Lower leg skin (tissue), 4 donors: ENCODE measurements at regions not wholly inside any gene's neighbourhood (a gene's known extent, or its start where the extent isn't known, plus 50 kb on each side); places are given as distances from the start of the nearest gene placed in this dataset.

Source experiments
- DNase-seq, 2 donors: peaks; one replicate each; pipeline ENCODE4 v3.0.0-alpha.2; 2019; ENCODE audit warnings: low spot score in 2 of 2
- H3K4me3 ChIP-seq: fragments of 200-600 bp; sonication (generic); 2 replicates; pipeline ENCODE4 v1.5.1; 2017; ENCODE audit warnings: mild to moderate bottlenecking, low read depth; ENCODE audit not compliant: poor library complexity, severe bottlenecking
- POLR2A ChIP-seq, 2 donors: fragments of 450-650 bp; IDR thresholded peaks; one replicate each; pipeline ENCODE4 v1.6.1; 2016 to 2017; ENCODE audit warnings: antibody characterized with exemption in 2 of 2, mild to moderate bottlenecking in 1 of 2, moderate library complexity in 1 of 2
- WGBS, 2 donors: methylation state at CpG; one replicate each; pipeline ENCODE4 v1.1.5; 2018; 5-methylcytosine and 5-hydroxymethylcytosine counted together
- intact Hi-C: fragments of 100-400 bp; cut with DNase I; formaldehyde crosslinking; loops from one replicate; pipeline ENCODE4 v1.15.0; 2023; ENCODE audit warnings: low total_unique reads
- TF ChIP-seq, protein P1 (sequence below), 3 donors: fragments of 450-650 bp; IDR thresholded peaks; one replicate each; pipeline ENCODE4 v1.5.1; 2016; ENCODE audit warnings: antibody characterized with exemption in 3 of 3, mild to moderate bottlenecking in 3 of 3, moderate library complexity in 2 of 3

GRCh38 chr22:27477171-27477570 is 324.4 kb downstream of the MN1 start:
- WGBS, 2 donors, result 94 to 96% methylated on average over 7 of the region's 7 CpGs
- DNase-seq, result no peak
- no peak for TF ChIP-seq POLR2A (IDR thresholded peaks at IDR 0.05)
- TF ChIP-seq, protein P1, sequence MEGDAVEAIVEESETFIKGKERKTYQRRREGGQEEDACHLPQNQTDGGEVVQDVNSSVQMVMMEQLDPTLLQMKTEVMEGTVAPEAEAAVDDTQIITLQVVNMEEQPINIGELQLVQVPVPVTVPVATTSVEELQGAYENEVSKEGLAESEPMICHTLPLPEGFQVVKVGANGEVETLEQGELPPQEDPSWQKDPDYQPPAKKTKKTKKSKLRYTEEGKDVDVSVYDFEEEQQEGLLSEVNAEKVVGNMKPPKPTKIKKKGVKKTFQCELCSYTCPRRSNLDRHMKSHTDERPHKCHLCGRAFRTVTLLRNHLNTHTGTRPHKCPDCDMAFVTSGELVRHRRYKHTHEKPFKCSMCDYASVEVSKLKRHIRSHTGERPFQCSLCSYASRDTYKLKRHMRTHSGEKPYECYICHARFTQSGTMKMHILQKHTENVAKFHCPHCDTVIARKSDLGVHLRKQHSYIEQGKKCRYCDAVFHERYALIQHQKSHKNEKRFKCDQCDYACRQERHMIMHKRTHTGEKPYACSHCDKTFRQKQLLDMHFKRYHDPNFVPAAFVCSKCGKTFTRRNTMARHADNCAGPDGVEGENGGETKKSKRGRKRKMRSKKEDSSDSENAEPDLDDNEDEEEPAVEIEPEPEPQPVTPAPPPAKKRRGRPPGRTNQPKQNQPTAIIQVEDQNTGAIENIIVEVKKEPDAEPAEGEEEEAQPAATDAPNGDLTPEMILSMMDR (IDR thresholded peaks at IDR 0.05), result no peak
- no peak overlapping the region for H3K4me3 ChIP-seq
- intact Hi-C loops, result no loop called here

GRCh38 chr22:27480487-27480886 is 321.1 kb downstream of the MN1 start:
- H3K4me3 ChIP-seq, result no peak overlapping the region
- intact Hi-C loops, result no loop called here
- TF ChIP-seq POLR2A (IDR thresholded peaks at IDR 0.05), result no peak
- TF ChIP-seq, protein P1 (IDR thresholded peaks at IDR 0.05), result no peak
- WGBS, 2 donors, result 83% methylated on average over 7 to 9 of the region's 9 CpGs
- no peak for DNase-seq

DNA sequence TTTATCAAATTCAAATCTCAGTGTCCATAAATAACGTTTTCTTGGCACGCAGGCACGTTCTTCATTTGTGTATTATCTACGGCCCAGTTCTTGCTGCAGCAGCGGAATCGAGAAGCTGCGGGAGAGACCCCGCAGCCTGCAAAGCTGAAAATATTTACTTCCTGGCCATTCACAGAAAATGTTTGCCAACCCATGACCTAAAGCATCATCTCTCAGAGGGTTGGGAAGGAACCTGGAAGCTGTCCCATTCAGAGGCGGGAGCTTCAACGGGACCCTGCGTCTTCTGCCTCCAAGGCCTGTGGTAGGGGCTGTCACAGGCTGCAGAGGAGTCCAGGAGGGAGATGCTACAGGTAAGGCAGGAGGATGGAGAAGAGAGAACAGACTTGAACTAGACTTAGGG is 319.2 kb downstream of the MN1 start:
- 37 to 45% methylated on average over 11 of the region's 11 CpGs for WGBS, 2 donors
- H3K4me3 ChIP-seq, result no peak overlapping the region
- no peak for DNase-seq
- TF ChIP-seq, protein P1 (IDR thresholded peaks at IDR 0.05), result no peak
- no peak for TF ChIP-seq POLR2A (IDR thresholded peaks at IDR 0.05)
- intact Hi-C loops, result no loop called here

DNA sequence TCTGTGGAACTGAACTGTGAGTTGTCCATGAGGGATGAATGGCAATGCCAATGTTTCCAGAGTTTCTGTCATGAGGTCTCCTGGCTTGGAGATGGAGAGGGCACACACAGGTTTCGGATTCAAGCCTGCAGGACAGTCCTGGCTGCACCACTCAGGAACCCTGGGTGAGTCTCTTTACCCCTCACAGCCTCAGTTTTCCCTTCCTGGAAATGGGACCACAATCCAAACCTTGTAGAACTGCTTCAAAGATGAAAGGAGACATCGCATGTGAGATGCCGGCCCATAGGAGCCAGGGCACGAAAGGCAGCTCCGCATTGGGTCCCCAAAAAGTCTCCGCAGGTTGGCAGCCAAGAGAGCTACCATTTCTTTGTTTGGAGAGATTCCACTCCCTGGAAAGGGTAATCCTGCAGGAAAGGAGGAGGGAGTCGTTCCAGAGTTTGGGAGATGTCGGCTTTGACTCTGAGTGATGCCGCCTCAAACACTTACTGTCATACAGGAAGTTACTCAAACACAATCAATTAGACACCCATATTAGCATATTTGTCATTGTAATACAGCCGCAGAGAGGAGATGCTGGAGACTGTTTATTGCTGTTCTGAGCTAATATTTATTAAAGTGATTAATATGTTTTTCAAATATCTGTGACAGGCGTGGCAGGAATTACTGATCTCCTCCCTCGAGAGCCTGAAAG is 318.3 kb downstream of the MN1 start:
- WGBS, 2 donors, result 60 to 70% methylated on average over 12 of the region's 12 CpGs
- no peak overlapping the region for H3K4me3 ChIP-seq
- intact Hi-C loops, result no loop called here
- DNase-seq, result no peak
- no peak for TF ChIP-seq POLR2A (IDR thresholded peaks at IDR 0.05)
- TF ChIP-seq, protein P1 (IDR thresholded peaks at IDR 0.05), result no peak

DNA sequence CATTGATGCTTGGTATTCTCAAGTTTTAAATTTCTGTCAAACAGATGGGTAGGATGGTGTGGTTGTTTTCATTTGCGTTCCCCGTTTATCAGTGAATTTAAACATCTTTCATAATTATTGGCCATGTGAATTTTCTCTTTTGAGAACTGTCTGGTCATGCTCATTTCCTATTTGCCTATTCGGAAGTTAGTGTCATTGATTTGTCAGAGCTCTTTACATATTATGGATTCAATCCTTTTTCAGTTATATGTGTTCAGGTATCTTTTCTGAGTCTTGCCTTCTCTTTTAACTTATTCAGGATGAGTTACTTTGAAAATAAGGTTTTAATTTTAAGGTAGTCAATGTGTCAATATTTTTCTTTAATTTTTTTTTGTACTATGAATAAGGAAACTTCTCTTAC is 315.7 kb downstream of the MN1 start:
- TF ChIP-seq, protein P1 (IDR thresholded peaks at IDR 0.05), result no peak
- no peak for TF ChIP-seq POLR2A (IDR thresholded peaks at IDR 0.05)
- DNase-seq, result no peak
- no peak overlapping the region for H3K4me3 ChIP-seq
- intact Hi-C loops, result no loop called here
- WGBS, 2 donors, result 65 to 77% methylated on average over 3 of the region's 3 CpGs
